Epidermal melanocyte (primary cell): ENCODE measurements at regions not wholly inside any gene's neighbourhood (a gene's known extent, or its start where the extent isn't known, plus 50 kb on each side); places are given as distances from the start of the nearest gene placed in this dataset.

Source experiments
- DNase-seq: peaks from one replicate; pipeline ENCODE4 v3.0.0; 2011; ENCODE audit warnings: low spot score; ENCODE audit not compliant: insufficient read length

GRCh38 chrX:20527041-20527440 is 260.3 kb upstream of the RPS6KA3 start:
- DNase-seq, result no peak

GRCh38 chrX:20523626-20524312 is 257.1 kb upstream of the RPS6KA3 start:
- no peak for DNase-seq

GRCh38 chrX:20522420-20522819 is 255.7 kb upstream of the RPS6KA3 start:
- no peak for DNase-seq

GRCh38 chrX:20521222-20521621 is 254.5 kb upstream of the RPS6KA3 start:
- DNase-seq, result no peak

GRCh38 chrX:20519826-20520225 is 253.1 kb upstream of the RPS6KA3 start:
- no peak for DNase-seq

- no peak for DNase-seq
Measured at GRCh38 chrX:20519146-20519545, 252.4 kb upstream of the RPS6KA3 start.

- no peak for DNase-seq
Measured at GRCh38 chrX:20517565-20517964, 250.9 kb upstream of the RPS6KA3 start.

- no peak for DNase-seq
Measured at GRCh38 chrX:20515841-20516461, 249.2 kb upstream of the RPS6KA3 start.

GRCh38 chrX:20514358-20514757 is 247.6 kb upstream of the RPS6KA3 start:
- DNase-seq, result no peak

GRCh38 chrX:20513185-20513584 is 246.5 kb upstream of the RPS6KA3 start:
- no peak for DNase-seq

GRCh38 chrX:20511792-20512191 is 245.1 kb upstream of the RPS6KA3 start:
- DNase-seq, result no peak

- no peak for DNase-seq
Measured at GRCh38 chrX:20507901-20508620, 241.4 kb upstream of the RPS6KA3 start.

- DNase-seq, result no peak
Measured at GRCh38 chrX:20506739-20507138, 240.0 kb upstream of the RPS6KA3 start.

GRCh38 chrX:20500949-20501348 is 234.2 kb upstream of the RPS6KA3 start:
- DNase-seq, result no peak

- no peak for DNase-seq
Measured at GRCh38 chrX:20500171-20500865, 233.6 kb upstream of the RPS6KA3 start.

- DNase-seq, result no peak
Measured at GRCh38 chrX:20499763-20500162, 233.1 kb upstream of the RPS6KA3 start.

GRCh38 chrX:20498851-20499635 is 232.3 kb upstream of the RPS6KA3 start:
- DNase-seq, result no peak

- DNase-seq, result no peak
Measured at GRCh38 chrX:20495575-20495974, 228.9 kb upstream of the RPS6KA3 start.

GRCh38 chrX:20488473-20488872 is 221.8 kb upstream of the RPS6KA3 start:
- DNase-seq, result no peak

- no peak for DNase-seq
Measured at GRCh38 chrX:20487227-20487626, 220.5 kb upstream of the RPS6KA3 start.

GRCh38 chrX:20481632-20482031 is 214.9 kb upstream of the RPS6KA3 start:
- no peak for DNase-seq
